ENCODE measurements at regions not wholly inside any gene's neighbourhood (a gene's known extent, or its start where the extent isn't known, plus 50 kb on each side); places are given as distances from the start of the nearest gene placed in this dataset.
"Not testable (repeated sequence)": the region's sequence is repeated elsewhere in the genome, so short reads cannot be mapped to it uniquely, and the experiment has no call there.

DNA sequence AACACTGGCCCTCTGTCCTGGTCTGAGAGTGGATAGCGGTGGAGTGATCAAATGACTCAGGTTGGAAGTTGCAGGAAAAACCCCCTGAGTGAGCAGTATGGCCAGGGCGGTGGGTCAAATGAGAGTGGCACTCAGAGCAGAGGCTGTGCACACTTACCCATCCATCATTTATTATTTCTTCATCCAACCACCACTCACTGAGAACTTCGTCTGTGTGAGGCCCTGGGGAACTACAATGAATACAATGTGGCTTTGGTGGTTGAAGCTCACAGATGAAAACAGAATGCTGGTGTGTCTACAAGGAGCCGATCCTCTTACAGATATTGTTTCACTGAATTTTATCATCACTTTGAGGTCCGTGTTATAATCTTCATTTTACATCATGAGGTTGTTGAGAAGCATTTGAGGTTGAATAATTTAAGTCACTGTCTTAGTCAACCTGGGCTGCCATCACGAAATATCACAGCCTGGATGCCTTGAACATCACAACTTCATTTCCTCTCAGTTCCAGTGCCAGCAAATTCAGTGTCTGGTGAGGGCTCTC is 73.4 kb upstream of the ID2 start:
- DNase-seq: no peak
- Histone ChIP-seq H3K36me3 (ENCODE audit: control insufficient read depth in 1 of 2, insufficient read depth in 2 of 2, low read length in 2 of 2) (peaks cover 0 to 2% of the 10 kb centered on the region in 2 experiments), H2AK5ac (ENCODE audit: low read length) (peak overlapping the region; percentile 90), H3K14ac (ENCODE audit: low read length) (peak overlapping the region; percentile 35), H3K9ac (ENCODE audit: low read length) (no peak overlapping the region), H3K4me2 (ENCODE audit: low read length) (no peak overlapping the region), H2BK12ac (ENCODE audit: low read length) (peak overlapping the region; percentile 92), H3K18ac (ENCODE audit: low read length) (no peak overlapping the region), H4K91ac (ENCODE audit: low read depth, low read length) (peak overlapping the region; percentile 86), H3K4me1 (ENCODE audit: control insufficient read depth in 1 of 2, insufficient read depth in 2 of 2, low read length in 2 of 2) (peaks cover 12 to 21% of the 10 kb centered on the region in 2 experiments), H3K4ac (ENCODE audit: low read depth, low read length) (peak overlapping the region; percentile 3), H3K27me3 (ENCODE audit: insufficient read depth, low read length) (no peaks in the 10 kb centered on the region), H3K23ac (ENCODE audit: low read length) (no peak overlapping the region), H2BK5ac (ENCODE audit: low read depth, low read length, poor library complexity) (peak overlapping the region; percentile 52), H4K8ac (ENCODE audit: low read depth, low read length) (no peak overlapping the region), H3K27ac (ENCODE audit: low read depth, low read length) (no peak overlapping the region), H3K79me1 (ENCODE audit: low read length) (peaks cover 27% of the 10 kb centered on the region), H3K79me2 (ENCODE audit: control insufficient read depth, insufficient read depth, low read length, poor library complexity) (peaks cover 1% of the 10 kb centered on the region), H3K4me3 (ENCODE audit: low read depth, low read length) (no peak overlapping the region), H2BK120ac (ENCODE audit: insufficient read depth, low read length, poor library complexity) (peak overlapping the region; percentile 90), H3K9me3 (ENCODE audit: insufficient read depth, low read depth, low read length) (peaks cover 3% of the 10 kb centered on the region), H4K12ac (ENCODE audit: low read depth, low read length) (no peak overlapping the region), H2AFZ (ENCODE audit: insufficient read depth, low read length, poor library complexity) (no peak overlapping the region)
- WGBS (ENCODE audit: extremely low coverage, insufficient coverage, insufficient read length): no CpG with 5 or more reads among the region's 6 CpGs

- no peak overlapping the region for H2AFZ ChIP-seq (ENCODE audit: insufficient read depth, low read length, poor library complexity)
- H4K12ac ChIP-seq (ENCODE audit: low read depth, low read length): no peak overlapping the region
- no peak overlapping the region for H3K4me3 ChIP-seq (ENCODE audit: low read depth, low read length)
- no peak overlapping the region for H3K9ac ChIP-seq (ENCODE audit: low read length)
- peak overlapping the region; percentile 86 for H4K91ac ChIP-seq (ENCODE audit: low read depth, low read length)
- no peak overlapping the region for H3K4me2 ChIP-seq (ENCODE audit: low read length)
- WGBS (ENCODE audit: extremely low coverage, insufficient coverage, insufficient read length): no CpG with 5 or more reads among the region's 5 CpGs
- peaks cover 5% of the 10 kb centered on the region for H3K9me3 ChIP-seq (ENCODE audit: insufficient read depth, low read depth, low read length)
- H3K27ac ChIP-seq (ENCODE audit: low read depth, low read length): no peak overlapping the region
- H2BK120ac ChIP-seq (ENCODE audit: insufficient read depth, low read length, poor library complexity): peak overlapping the region; percentile 90
- peak overlapping the region; percentile 52 for H2BK5ac ChIP-seq (ENCODE audit: low read depth, low read length, poor library complexity)
- peak overlapping the region; percentile 92 for H2BK12ac ChIP-seq (ENCODE audit: low read length)
- H3K14ac ChIP-seq (ENCODE audit: low read length): peak overlapping the region; percentile 71
- H3K23ac ChIP-seq (ENCODE audit: low read length): no peak overlapping the region
- H3K36me3 ChIP-seq (ENCODE audit: control insufficient read depth in 1 of 2, insufficient read depth in 2 of 2, low read length in 2 of 2): peaks cover 0 to 2% of the 10 kb centered on the region in 2 experiments
- H3K4me1 ChIP-seq (ENCODE audit: control insufficient read depth in 1 of 2, insufficient read depth in 2 of 2, low read length in 2 of 2): peaks cover 12 to 21% of the 10 kb centered on the region in 2 experiments
- peak overlapping the region; percentile 38 for H2AK5ac ChIP-seq (ENCODE audit: low read length)
- H3K79me1 ChIP-seq (ENCODE audit: low read length): peaks cover 30% of the 10 kb centered on the region
- H4K8ac ChIP-seq (ENCODE audit: low read depth, low read length): peak overlapping the region; percentile 28
- peaks cover 1% of the 10 kb centered on the region for H3K79me2 ChIP-seq (ENCODE audit: control insufficient read depth, insufficient read depth, low read length, poor library complexity)
- peak overlapping the region; percentile 30 for H3K4ac ChIP-seq (ENCODE audit: low read depth, low read length)
- H3K27me3 ChIP-seq (ENCODE audit: insufficient read depth, low read length): no peaks in the 10 kb centered on the region
- no peak overlapping the region for H3K18ac ChIP-seq (ENCODE audit: low read length)
- DNase-seq: peak; percentile 25 to 48
Measured at GRCh38 chr2:8609357-8609811, 72.5 kb upstream of the ID2 start.

GRCh38 chr2:8610775-8611174 is 71.1 kb upstream of the ID2 start:
- H3K79me2 ChIP-seq (ENCODE audit: control insufficient read depth, insufficient read depth, low read length, poor library complexity): not testable (repeated sequence)
- WGBS (ENCODE audit: extremely low coverage, insufficient coverage, insufficient read length): no CpG with 5 or more reads among the region's 3 CpGs

DNA sequence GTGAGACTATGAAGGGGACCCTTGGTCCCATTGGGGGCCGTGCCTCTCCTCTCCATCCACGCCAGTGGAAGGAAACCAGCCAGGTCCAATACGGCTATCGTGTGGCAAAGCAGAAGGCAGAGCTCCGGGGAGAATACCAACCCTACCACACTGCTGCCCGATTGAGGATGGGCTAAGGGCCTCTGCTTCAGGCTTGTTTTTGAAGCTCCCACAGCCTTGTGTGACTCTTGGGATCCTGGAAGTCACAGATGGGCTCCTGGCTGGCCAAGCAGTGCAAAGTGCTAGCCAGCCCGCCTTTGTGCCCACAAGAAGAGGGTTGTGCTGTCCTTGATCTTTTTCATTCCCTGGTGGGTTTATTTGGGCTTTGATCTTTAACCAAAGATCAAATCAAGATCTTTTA is 70.6 kb upstream of the ID2 start:
- Histone ChIP-seq H2BK5ac (ENCODE audit: low read depth, low read length, poor library complexity) (no peak overlapping the region), H2AK5ac (ENCODE audit: low read length) (peak overlapping the region; percentile 75), H4K12ac (ENCODE audit: low read depth, low read length) (no peak overlapping the region), H3K18ac (ENCODE audit: low read length) (no peak overlapping the region), H4K8ac (ENCODE audit: low read depth, low read length) (no peak overlapping the region), H3K79me2 (ENCODE audit: control insufficient read depth, insufficient read depth, low read length, poor library complexity) (peaks cover 1% of the 10 kb centered on the region), H4K91ac (ENCODE audit: low read depth, low read length) (peak overlapping the region; percentile 83), H3K14ac (ENCODE audit: low read length) (peak overlapping the region; percentile 40), H3K79me1 (ENCODE audit: low read length) (peaks cover 28% of the 10 kb centered on the region), H3K23ac (ENCODE audit: low read length) (no peak overlapping the region), H3K4ac (ENCODE audit: low read depth, low read length) (no peak overlapping the region), H3K4me2 (ENCODE audit: low read length) (no peak overlapping the region), H3K27me3 (ENCODE audit: insufficient read depth, low read length) (no peaks in the 10 kb centered on the region), H2BK12ac (ENCODE audit: low read length) (peak overlapping the region; percentile 91), H2AFZ (ENCODE audit: insufficient read depth, low read length, poor library complexity) (no peak overlapping the region), H3K36me3 (ENCODE audit: control insufficient read depth in 1 of 2, insufficient read depth in 2 of 2, low read length in 2 of 2) (peaks cover 0 to 2% of the 10 kb centered on the region in 2 experiments), H3K9me3 (ENCODE audit: insufficient read depth, low read depth, low read length) (peaks cover 7% of the 10 kb centered on the region), H3K27ac (ENCODE audit: low read depth, low read length) (no peak overlapping the region), H2BK120ac (ENCODE audit: insufficient read depth, low read length, poor library complexity) (peak overlapping the region; percentile 61), H3K4me3 (ENCODE audit: low read depth, low read length) (no peak overlapping the region), H3K4me1 (ENCODE audit: control insufficient read depth in 1 of 2, insufficient read depth in 2 of 2, low read length in 2 of 2) (peaks cover 8 to 19% of the 10 kb centered on the region in 2 experiments), H3K9ac (ENCODE audit: low read length) (no peak overlapping the region)
- no peak for DNase-seq
- WGBS (ENCODE audit: extremely low coverage, insufficient coverage, insufficient read length): no CpG with 5 or more reads among the region's 7 CpGs

More at GRCh38 chr2:8610775-8611174, 71.1 kb upstream of the ID2 start:
- not testable (repeated sequence) for DNase-seq; H3K4me3 ChIP-seq (ENCODE audit: low read depth, low read length); H4K91ac ChIP-seq (ENCODE audit: low read depth, low read length); H3K4me2 ChIP-seq (ENCODE audit: low read length); H3K9me3 ChIP-seq (ENCODE audit: insufficient read depth, low read depth, low read length); H3K4ac ChIP-seq (ENCODE audit: low read depth, low read length); H3K27me3 ChIP-seq (ENCODE audit: insufficient read depth, low read length); H4K12ac ChIP-seq (ENCODE audit: low read depth, low read length); H3K9ac ChIP-seq (ENCODE audit: low read length); H3K23ac ChIP-seq (ENCODE audit: low read length); H3K14ac ChIP-seq (ENCODE audit: low read length); H2BK5ac ChIP-seq (ENCODE audit: low read depth, low read length, poor library complexity); H2AFZ ChIP-seq (ENCODE audit: insufficient read depth, low read length, poor library complexity); H4K8ac ChIP-seq (ENCODE audit: low read depth, low read length); H3K27ac ChIP-seq (ENCODE audit: low read depth, low read length); H3K18ac ChIP-seq (ENCODE audit: low read length); H3K36me3 ChIP-seq (ENCODE audit: control insufficient read depth in 1 of 2, insufficient read depth in 2 of 2, low read length in 2 of 2)
- H3K4me1 ChIP-seq (ENCODE audit: control insufficient read depth in 1 of 2, insufficient read depth in 2 of 2, low read length in 2 of 2): peaks cover 8 to 19% of the 10 kb centered on the region in 2 experiments
- peak overlapping the region; percentile 61 for H2BK120ac ChIP-seq (ENCODE audit: insufficient read depth, low read length, poor library complexity)
- peak overlapping the region; percentile 91 for H2BK12ac ChIP-seq (ENCODE audit: low read length)
- H2AK5ac ChIP-seq (ENCODE audit: low read length): peak overlapping the region; percentile 75
- H3K79me1 ChIP-seq (ENCODE audit: low read length): peaks cover 30% of the 10 kb centered on the region

Data from trophoblast cell (in vitro differentiated cells and primary cell).